CD14-positive monocyte (primary cell): ENCODE measurements at regions not wholly inside any gene's neighbourhood (a gene's known extent, or its start where the extent isn't known, plus 50 kb on each side); places are given as distances from the start of the nearest gene placed in this dataset.

Source experiments
- DNase-seq, 3 donors: peaks; one replicate each; pipeline ENCODE4 v3.0.0-alpha.2; 2011 to 2022
- H2AFZ ChIP-seq: 2 replicates; pipeline ENCODE4 v1.6.0; 2012; ENCODE audit warnings: mild to moderate bottlenecking, low read depth, low read length, inconsistent platforms; ENCODE audit not compliant: insufficient read depth, poor library complexity, severe bottlenecking
- H3K27ac ChIP-seq, 2 donors: 1 replicate in 1 of 2; 2 replicates in 1 of 2; pipeline ENCODE4 v1.5.1; 2012 to 2013; ENCODE audit warnings: low read length in 2 of 2, control low read depth in 1 of 2, inconsistent platforms in 1 of 2, low read depth in 1 of 2, mild to moderate bottlenecking in 1 of 2
- H3K27me3 ChIP-seq, 2 donors: one replicate each; pipeline versions ENCODE4 v1.6.0 to v1.6.1; 2011 to 2013; ENCODE audit warnings: low read length in 2 of 2; ENCODE audit not compliant: control insufficient read depth in 2 of 2, insufficient read depth in 2 of 2
- H3K36me3 ChIP-seq, 2 donors: replicated peaks in 1 of 2; 1 replicate in 1 of 2; 2 replicates in 1 of 2; pipeline versions ENCODE4 v1.5.1 to v1.6.1; 2012 to 2013; ENCODE audit warnings: low read length in 2 of 2, control low read depth in 1 of 2, inconsistent platforms in 1 of 2, mild to moderate bottlenecking in 1 of 2; ENCODE audit not compliant: insufficient read depth in 2 of 2, control insufficient read depth in 1 of 2
- H3K4me1 ChIP-seq, 2 donors: 1 replicate in 1 of 2; 2 replicates in 1 of 2; pipeline versions ENCODE4 v1.5.1 to v1.6.1; 2012 to 2013; ENCODE audit warnings: low read length in 2 of 2, control low read depth in 1 of 2, inconsistent platforms in 1 of 2, mild to moderate bottlenecking in 1 of 2, moderate library complexity in 1 of 2; ENCODE audit not compliant: insufficient read depth in 2 of 2, control insufficient read depth in 1 of 2
- H3K4me2 ChIP-seq: replicated peaks from 2 replicates; pipeline ENCODE3; 2012; ENCODE audit warnings: low read length, moderate library complexity, mild to moderate bottlenecking; ENCODE audit not compliant: poor library complexity, severe bottlenecking; ENCODE audit errors: extremely low read depth
- H3K4me3 ChIP-seq, 3 experiments: fragments of 200-600 bp in 1 of 3; sonication (generic) in 1 of 3; replicated peaks in 1 of 3; 1 replicate in 2 of 3; 2 replicates in 1 of 3; pipeline ENCODE4 v1.5.1; 2011 to 2013; ENCODE audit warnings: low read length in 3 of 3, mild to moderate bottlenecking in 3 of 3, control low read depth in 2 of 3, low read depth in 2 of 3, inconsistent platforms in 1 of 3, moderate library complexity in 1 of 3
- H3K79me2 ChIP-seq: 2 replicates; pipeline ENCODE4 v1.6.0; 2012; ENCODE audit warnings: mild to moderate bottlenecking, control low read depth, inconsistent platforms, low read length, moderate library complexity; ENCODE audit not compliant: insufficient read depth
- H3K9ac ChIP-seq: 2 replicates; pipeline ENCODE4 v1.6.0; 2017; ENCODE audit warnings: low read length, mild to moderate bottlenecking; ENCODE audit not compliant: insufficient read depth, poor library complexity, severe bottlenecking
- H3K9me3 ChIP-seq, 2 donors: replicated peaks in 1 of 2; 1 replicate in 1 of 2; 2 replicates in 1 of 2; pipeline versions ENCODE4 v1.5.1 to v1.6.1; 2012 to 2013; ENCODE audit warnings: low read length in 2 of 2, control low read depth in 1 of 2; ENCODE audit not compliant: control insufficient read depth in 1 of 2, insufficient read depth in 1 of 2
- H4K20me1 ChIP-seq: 2 replicates; pipeline ENCODE4 v1.6.0; 2012; ENCODE audit warnings: mild to moderate bottlenecking, low read length, control low read depth, moderate library complexity; ENCODE audit not compliant: insufficient read depth
- H3K27ac Mint-ChIP-seq, 7 donors: one replicate each; pipeline ENCODE4 v1.8.0; 2020; ENCODE audit warnings: mild to moderate bottlenecking in 7 of 7, mixed read lengths in 7 of 7, moderate library complexity in 6 of 7, inconsistent platforms in 2 of 7
- H3K27me3 Mint-ChIP-seq, 3 donors: one replicate each; pipeline ENCODE4 v1.8.0; 2021 to 2022; ENCODE audit warnings: low read depth in 3 of 3, mild to moderate bottlenecking in 3 of 3, mixed read lengths in 3 of 3, moderate library complexity in 3 of 3, inconsistent platforms in 1 of 3
- H3K36me3 Mint-ChIP-seq, 2 donors: one replicate each; pipeline ENCODE4 v1.8.0; 2020; ENCODE audit warnings: mixed read lengths in 2 of 2, inconsistent platforms in 1 of 2, mild to moderate bottlenecking in 1 of 2
- H3K4me1 Mint-ChIP-seq: one replicate; pipeline ENCODE4 v1.8.0; 2020; ENCODE audit warnings: mild to moderate bottlenecking, mixed read lengths
- H3K4me3 Mint-ChIP-seq, 2 donors: one replicate each; pipeline ENCODE4 v1.8.0; 2020; ENCODE audit warnings: mild to moderate bottlenecking in 2 of 2, mixed read lengths in 2 of 2, moderate library complexity in 1 of 2
- H3K9me3 Mint-ChIP-seq, 7 donors: one replicate each; pipeline ENCODE4 v1.8.0; 2020 to 2022; ENCODE audit warnings: mixed read lengths in 7 of 7, mild to moderate bottlenecking in 6 of 7, moderate library complexity in 6 of 7, inconsistent platforms in 2 of 7
- CTCF ChIP-seq: fragments of 200-600 bp; IDR thresholded peaks from one replicate; pipeline ENCODE4 v1.8.0; 2022; ENCODE audit warnings: antibody characterized with exemption, mild to moderate bottlenecking
- WGBS: methylation state at CpG from one replicate; pipeline ENCODE4 v1.1.5; 2013; ENCODE audit warnings: missing lambda C conversion rate; ENCODE audit not compliant: insufficient coverage; 5-methylcytosine and 5-hydroxymethylcytosine counted together
- intact Hi-C, 2 donors: fragments of 100-400 bp; cut with micrococcal nuclease; formaldehyde crosslinking; loops; one replicate each; pipeline versions ENCODE4 v1.15.0 to v1.15.1; 2023

- Mint-ChIP-seq H3K9me3 (peaks cover 0 to 3% (median 0%) of the 10 kb centered on the region in 7 donors), H3K27me3 (peaks cover 4 to 10% (median 9%) of the 10 kb centered on the region in 3 donors), H3K36me3 (no peaks in the 10 kb centered on the region), H3K27ac (no peak overlapping the region), H3K4me3 (no peak overlapping the region), H3K4me1 (no peaks in the 10 kb centered on the region)
- H3K9me3 ChIP-seq = no peaks in the 10 kb centered on the region
- no peak overlapping the region for H3K4me2 ChIP-seq
- H3K4me1 ChIP-seq = no peaks in the 10 kb centered on the region
- no peak overlapping the region for H2AFZ ChIP-seq
- no peaks in the 10 kb centered on the region for H3K79me2 ChIP-seq
- H4K20me1 ChIP-seq = no peaks in the 10 kb centered on the region
- no peak overlapping the region for H3K27ac ChIP-seq
- H3K4me3 ChIP-seq = no peak overlapping the region
- no peak overlapping the region for H3K9ac ChIP-seq
- DNase-seq = no peak
- intact Hi-C loops = no loop called here
- WGBS = 100% methylated on average over 1 of the region's 3 CpGs
- no peaks in the 10 kb centered on the region for H3K36me3 ChIP-seq
- no peaks in the 10 kb centered on the region for H3K27me3 ChIP-seq
- no peak for TF ChIP-seq CTCF
Observed at GRCh38 chr11:71304491-71304890, 52.1 kb upstream of the SHANK2 start.

GRCh38 chr11:71304045-71304444 lies 51.7 kb upstream of the SHANK2 start:
- WGBS = 100% methylated on average over 1 of the region's 1 CpG
- no peaks in the 10 kb centered on the region for H4K20me1 ChIP-seq
- H3K27me3 ChIP-seq = no peaks in the 10 kb centered on the region

More at GRCh38 chr11:71304045-71304444, 51.7 kb upstream of the SHANK2 start:
- intact Hi-C loops = no loop called here
- Histone ChIP-seq H3K27ac (no peak overlapping the region), H3K79me2 (no peaks in the 10 kb centered on the region), H2AFZ (no peak overlapping the region), H3K4me2 (no peak overlapping the region), H3K4me3 (no peak overlapping the region), H3K9me3 (no peaks in the 10 kb centered on the region), H3K36me3 (no peaks in the 10 kb centered on the region), H3K9ac (no peak overlapping the region), H3K4me1 (no peaks in the 10 kb centered on the region)
- H3K4me3 Mint-ChIP-seq = no peak overlapping the region
- no peak overlapping the region for H3K27ac Mint-ChIP-seq
- DNase-seq = no peak
- H3K27me3 Mint-ChIP-seq = peaks cover 4 to 11% (median 10%) of the 10 kb centered on the region in 3 donors
- H3K9me3 Mint-ChIP-seq = peaks cover 0 to 3% (median 0%) of the 10 kb centered on the region in 7 donors
- TF ChIP-seq CTCF = no peak
- no peaks in the 10 kb centered on the region for H3K4me1 Mint-ChIP-seq
- H3K36me3 Mint-ChIP-seq = no peaks in the 10 kb centered on the region
